NCI-H2081 (cell line): ENCODE measurements at regions not wholly inside any gene's neighbourhood (a gene's known extent, or its start where the extent isn't known, plus 50 kb on each side); places are given as distances from the start of the nearest gene placed in this dataset.
A peak's percentile ranks its signal among the peaks of the same experiment; 100 is the strongest.

Experiments
- DNase-seq, 2 experiments: peaks; one replicate each; lab custom pipeline; 2025; lab: John Stamatoyannopoulos, UW

GRCh38 chr2:204228169-204228886, 291.8 kb downstream of the ICOS start:
- no peak for DNase-seq

- DNase-seq: no peak
These were observed 297.7 kb downstream of the ICOS start for GRCh38 chr2:204234248-204234647.

GRCh38 chr2:204234879-204235278, 298.3 kb downstream of the ICOS start:
- no peak for DNase-seq

- no peak for DNase-seq
These were observed 300.9 kb downstream of the ICOS start for GRCh38 chr2:204237416-204237815.

- DNase-seq: peak in 1 of 2 experiments; percentile 3
These were observed 303.0 kb downstream of the ICOS start for GRCh38 chr2:204239411-204240165.

- no peak for DNase-seq
These were observed 304.3 kb upstream of the PARD3B start for GRCh38 chr2:204240961-204241360.

GRCh38 chr2:204249437-204249836, 295.8 kb upstream of the PARD3B start:
- DNase-seq: no peak

- DNase-seq: no peak
These were observed 294.6 kb upstream of the PARD3B start for GRCh38 chr2:204250692-204251091.

- DNase-seq: no peak
These were observed 293.9 kb upstream of the PARD3B start for GRCh38 chr2:204251158-204251997.

GRCh38 chr2:204251998-204252376, 293.3 kb upstream of the PARD3B start:
- no peak for DNase-seq

GRCh38 chr2:204255071-204255470, 290.2 kb upstream of the PARD3B start:
- no peak for DNase-seq

- DNase-seq: no peak
These were observed 289.7 kb upstream of the PARD3B start for GRCh38 chr2:204255526-204255925.

GRCh38 chr2:204257781-204258180, 287.5 kb upstream of the PARD3B start:
- DNase-seq: no peak

- no peak for DNase-seq
These were observed 286.4 kb upstream of the PARD3B start for GRCh38 chr2:204258890-204259289.

- DNase-seq: peak; percentile 82 to 85
These were observed 285.0 kb upstream of the PARD3B start for GRCh38 chr2:204260162-204260877.

- no peak for DNase-seq
These were observed 284.4 kb upstream of the PARD3B start for GRCh38 chr2:204260901-204261300.

- no peak for DNase-seq
These were observed 283.4 kb upstream of the PARD3B start for GRCh38 chr2:204261846-204262245.

GRCh38 chr2:204264085-204264553, 281.2 kb upstream of the PARD3B start:
- peak; percentile 18 to 65 for DNase-seq

GRCh38 chr2:204264621-204265140, 280.6 kb upstream of the PARD3B start:
- peak in 1 of 2 experiments; percentile 15 for DNase-seq

- peak; percentile 68 to 80 for DNase-seq
These were observed 279.5 kb upstream of the PARD3B start for GRCh38 chr2:204265681-204266181.

- peak in 1 of 2 experiments; percentile 9 for DNase-seq
These were observed 276.8 kb upstream of the PARD3B start for GRCh38 chr2:204268458-204268857.
